K562 (cell line): ENCODE measurements at regions not wholly inside any gene's neighbourhood (a gene's known extent, or its start where the extent isn't known, plus 50 kb on each side); places are given as distances from the start of the nearest gene placed in this dataset.

ENCODE experiments used
- E2F6 ChIP-seq, 2 experiments: IDR thresholded peaks; 2 replicates each; pipeline ENCODE4 v1.6.1; 2011; ENCODE audit warnings: borderline replicate concordance in 1 of 2, control low read depth in 1 of 2, low read depth in 1 of 2, low read length in 1 of 2, mild to moderate bottlenecking in 1 of 2, mixed read lengths in 1 of 2, moderate library complexity in 1 of 2; ENCODE audit not compliant: insufficient read depth in 1 of 2, insufficient read length in 1 of 2, poor library complexity in 1 of 2, severe bottlenecking in 1 of 2; ENCODE audit errors: extremely low read depth in 1 of 2
- FOXA1 ChIP-seq: fragments of 450-650 bp; IDR thresholded peaks from 2 replicates; pipeline ENCODE4 v1.6.1; 2016; ENCODE audit warnings: mild to moderate bottlenecking, borderline replicate concordance
- HMG20B ChIP-seq: fragments of 250-450 bp; sonication (Bioruptor Pico); IDR thresholded peaks from 2 replicates; pipeline ENCODE4 v1.5.0; 2021; ENCODE audit warnings: mild to moderate bottlenecking
- KAT8 ChIP-seq: fragments of 450-650 bp; IDR thresholded peaks from 2 replicates; pipeline ENCODE4 v1.6.1; 2016; ENCODE audit warnings: low read depth, mild to moderate bottlenecking
- MNT ChIP-seq, 2 experiments: fragments of 450-650 bp; conservative IDR thresholded peaks; 2 replicates each; pipeline ENCODE4 v1.6.1; 2017; ENCODE audit warnings: mild to moderate bottlenecking in 2 of 2, moderate library complexity in 2 of 2
- PHF20 ChIP-seq: fragments of 450-650 bp; IDR thresholded peaks from 2 replicates; pipeline ENCODE4 v1.6.1; 2018; ENCODE audit not compliant: partially characterized antibody
- RNF2 ChIP-seq: sonication (generic); IDR thresholded peaks from 2 replicates; pipeline ENCODE4 v1.6.1; 2016
- SMAD2 ChIP-seq: fragments of 150-350 bp; IDR thresholded peaks from 2 replicates; pipeline ENCODE4 v1.6.1; 2014; ENCODE audit warnings: low read depth, mild to moderate bottlenecking, low read length
- STAG1 ChIP-seq: sonication (generic); formaldehyde crosslinking; IDR thresholded peaks from 2 replicates; pipeline ENCODE4 v1.5.0; 2020; ENCODE audit warnings: missing genetic modification reagents, borderline replicate concordance
- TAF15 ChIP-seq: fragments of 200-400 bp; formaldehyde crosslinking; IDR thresholded peaks from 2 replicates; pipeline ENCODE4 v1.6.1; 2017; ENCODE audit warnings: mild to moderate bottlenecking, low read depth, low read length, moderate library complexity
- TFE3 ChIP-seq: fragments of 450-650 bp; formaldehyde crosslinking; IDR thresholded peaks from 2 replicates; pipeline ENCODE4 v1.4.0; 2020; ENCODE audit warnings: mild to moderate bottlenecking, mixed read lengths
- TSHZ1 ChIP-seq: fragments of 250-450 bp; sonication (Bioruptor Pico); IDR thresholded peaks from 2 replicates; pipeline ENCODE4 v1.4.0; 2020; ENCODE audit warnings: mild to moderate bottlenecking, moderate library complexity
- ZBTB49 ChIP-seq: sonication (generic); formaldehyde crosslinking; IDR thresholded peaks from 2 replicates; pipeline ENCODE4 v1.8.0; 2022; ENCODE audit warnings: missing genetic modification reagents, mild to moderate bottlenecking, borderline replicate concordance
- ZNF740 ChIP-seq, 3 experiments: fragments of 200-800 bp in 1 of 3; sonication (Bioruptor generic) in 1 of 3; sonication (generic) in 1 of 3; formaldehyde crosslinking in 1 of 3; IDR thresholded peaks; 2 replicates each; pipeline versions ENCODE4 v1.6.1 to v1.8.0; 2016 to 2022; ENCODE audit warnings: mild to moderate bottlenecking in 2 of 3, missing compliant biosample characterization in 2 of 3, missing genetic modification characterization in 2 of 3, missing genetic modification reagents in 1 of 3

- TF ChIP-seq ZNF740 (CRISPR knock-in tag; IDR thresholded peaks at IDR 0.05) (no peak), ZNF740 (tag; IDR thresholded peaks at IDR 0.05) (no peak), ZBTB49 (no peak), PHF20 (peak; percentile 87), MNT (conservative IDR thresholded peaks at IDR 0.05) (peak in 1 of 2 experiments; percentile 44; a peak in 1 of 4 replicates), HMG20B (CRISPR knock-in tag) (no peak), TFE3 (CRISPR knock-in tag) (no peak), STAG1 (CRISPR knock-in tag) (no peak), FOXA1 (no peak), SMAD2 (no peak), TSHZ1 (CRISPR knock-in tag) (no peak), E2F6 (IDR thresholded peaks at IDR 0.05; ENCODE audit: borderline replicate concordance in 1 of 2, extremely low read depth in 1 of 2, insufficient read depth in 1 of 2, insufficient read length in 1 of 2, low read depth in 1 of 2, low read length in 1 of 2, poor library complexity in 1 of 2, severe bottlenecking in 1 of 2) (peak; percentile 32 to 74), RNF2 (peak; percentile 27; the same call in 1 of the 2 replicates), TAF15 (no peak), KAT8 (peak; percentile 40; the same call in 1 of the 2 replicates)
These were observed 147.5 kb downstream of the ERMARD start (continued) for GRCh38 chr6:169898788-169899480.
